ENCODE measurements at regions not wholly inside any gene's neighbourhood (a gene's known extent, or its start where the extent isn't known, plus 50 kb on each side); places are given as distances from the start of the nearest gene placed in this dataset.

DNA sequence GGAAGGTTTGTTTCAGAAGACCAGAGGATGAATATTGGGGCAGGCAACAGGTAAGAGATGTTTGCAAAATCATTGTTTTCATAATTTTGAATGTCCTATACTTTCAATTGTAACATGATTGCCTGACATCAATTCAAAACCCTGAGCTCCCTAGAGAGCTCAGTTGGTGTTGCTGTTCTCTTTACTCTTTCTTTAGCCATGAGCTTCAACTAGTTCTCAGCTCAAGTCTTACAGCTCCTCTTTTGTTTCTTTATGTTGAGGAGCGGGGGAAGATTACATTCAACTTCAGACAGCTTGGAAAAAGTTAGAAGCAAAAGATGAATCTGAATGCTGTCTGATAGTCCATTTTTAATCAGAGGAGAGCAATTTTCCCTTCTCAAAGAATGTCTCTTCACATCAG lies 144.8 kb upstream of the TACR1 start:
- no peaks in the 10 kb centered on the region for H3K79me2 ChIP-seq (replicated peaks; ENCODE audit: insufficient read depth)
- H3K4me2 ChIP-seq, result peak overlapping the region; percentile 13; the same call in 1 of the 2 replicates
- H3F3A ChIP-seq (replicated peaks; ENCODE audit: low read depth), result no peaks in the 10 kb centered on the region
- DNase-seq (ENCODE audit: low spot score) (no peak), ATAC-seq (peak; percentile 55)
- H4K20me1 ChIP-seq (replicated peaks; ENCODE audit: insufficient read depth), result no peaks in the 10 kb centered on the region
- H3K4me1 ChIP-seq (ENCODE audit: insufficient read depth), result peaks cover 22% of the 10 kb centered on the region
- no peaks in the 10 kb centered on the region for H3K36me3 ChIP-seq (ENCODE audit: insufficient read depth)
- no peaks in the 10 kb centered on the region for H3K36me3 Mint-ChIP-seq (ENCODE audit: low read depth)
- no peak overlapping the region for H3K27ac Mint-ChIP-seq
- H3K27me3 ChIP-seq (ENCODE audit: insufficient read depth), result no peaks in the 10 kb centered on the region
- H3K9me3 Mint-ChIP-seq, result no peaks in the 10 kb centered on the region
- peaks cover 21% of the 10 kb centered on the region for H3K4me1 Mint-ChIP-seq
- no peak for TF ChIP-seq POLR2AphosphoS5 (IDR thresholded peaks at IDR 0.05; ENCODE audit: low read depth)
- TF ChIP-seq JUNB (IDR thresholded peaks at IDR 0.05; ENCODE audit: unreplicated experiment), result no peak
- TF ChIP-seq, protein P1, sequence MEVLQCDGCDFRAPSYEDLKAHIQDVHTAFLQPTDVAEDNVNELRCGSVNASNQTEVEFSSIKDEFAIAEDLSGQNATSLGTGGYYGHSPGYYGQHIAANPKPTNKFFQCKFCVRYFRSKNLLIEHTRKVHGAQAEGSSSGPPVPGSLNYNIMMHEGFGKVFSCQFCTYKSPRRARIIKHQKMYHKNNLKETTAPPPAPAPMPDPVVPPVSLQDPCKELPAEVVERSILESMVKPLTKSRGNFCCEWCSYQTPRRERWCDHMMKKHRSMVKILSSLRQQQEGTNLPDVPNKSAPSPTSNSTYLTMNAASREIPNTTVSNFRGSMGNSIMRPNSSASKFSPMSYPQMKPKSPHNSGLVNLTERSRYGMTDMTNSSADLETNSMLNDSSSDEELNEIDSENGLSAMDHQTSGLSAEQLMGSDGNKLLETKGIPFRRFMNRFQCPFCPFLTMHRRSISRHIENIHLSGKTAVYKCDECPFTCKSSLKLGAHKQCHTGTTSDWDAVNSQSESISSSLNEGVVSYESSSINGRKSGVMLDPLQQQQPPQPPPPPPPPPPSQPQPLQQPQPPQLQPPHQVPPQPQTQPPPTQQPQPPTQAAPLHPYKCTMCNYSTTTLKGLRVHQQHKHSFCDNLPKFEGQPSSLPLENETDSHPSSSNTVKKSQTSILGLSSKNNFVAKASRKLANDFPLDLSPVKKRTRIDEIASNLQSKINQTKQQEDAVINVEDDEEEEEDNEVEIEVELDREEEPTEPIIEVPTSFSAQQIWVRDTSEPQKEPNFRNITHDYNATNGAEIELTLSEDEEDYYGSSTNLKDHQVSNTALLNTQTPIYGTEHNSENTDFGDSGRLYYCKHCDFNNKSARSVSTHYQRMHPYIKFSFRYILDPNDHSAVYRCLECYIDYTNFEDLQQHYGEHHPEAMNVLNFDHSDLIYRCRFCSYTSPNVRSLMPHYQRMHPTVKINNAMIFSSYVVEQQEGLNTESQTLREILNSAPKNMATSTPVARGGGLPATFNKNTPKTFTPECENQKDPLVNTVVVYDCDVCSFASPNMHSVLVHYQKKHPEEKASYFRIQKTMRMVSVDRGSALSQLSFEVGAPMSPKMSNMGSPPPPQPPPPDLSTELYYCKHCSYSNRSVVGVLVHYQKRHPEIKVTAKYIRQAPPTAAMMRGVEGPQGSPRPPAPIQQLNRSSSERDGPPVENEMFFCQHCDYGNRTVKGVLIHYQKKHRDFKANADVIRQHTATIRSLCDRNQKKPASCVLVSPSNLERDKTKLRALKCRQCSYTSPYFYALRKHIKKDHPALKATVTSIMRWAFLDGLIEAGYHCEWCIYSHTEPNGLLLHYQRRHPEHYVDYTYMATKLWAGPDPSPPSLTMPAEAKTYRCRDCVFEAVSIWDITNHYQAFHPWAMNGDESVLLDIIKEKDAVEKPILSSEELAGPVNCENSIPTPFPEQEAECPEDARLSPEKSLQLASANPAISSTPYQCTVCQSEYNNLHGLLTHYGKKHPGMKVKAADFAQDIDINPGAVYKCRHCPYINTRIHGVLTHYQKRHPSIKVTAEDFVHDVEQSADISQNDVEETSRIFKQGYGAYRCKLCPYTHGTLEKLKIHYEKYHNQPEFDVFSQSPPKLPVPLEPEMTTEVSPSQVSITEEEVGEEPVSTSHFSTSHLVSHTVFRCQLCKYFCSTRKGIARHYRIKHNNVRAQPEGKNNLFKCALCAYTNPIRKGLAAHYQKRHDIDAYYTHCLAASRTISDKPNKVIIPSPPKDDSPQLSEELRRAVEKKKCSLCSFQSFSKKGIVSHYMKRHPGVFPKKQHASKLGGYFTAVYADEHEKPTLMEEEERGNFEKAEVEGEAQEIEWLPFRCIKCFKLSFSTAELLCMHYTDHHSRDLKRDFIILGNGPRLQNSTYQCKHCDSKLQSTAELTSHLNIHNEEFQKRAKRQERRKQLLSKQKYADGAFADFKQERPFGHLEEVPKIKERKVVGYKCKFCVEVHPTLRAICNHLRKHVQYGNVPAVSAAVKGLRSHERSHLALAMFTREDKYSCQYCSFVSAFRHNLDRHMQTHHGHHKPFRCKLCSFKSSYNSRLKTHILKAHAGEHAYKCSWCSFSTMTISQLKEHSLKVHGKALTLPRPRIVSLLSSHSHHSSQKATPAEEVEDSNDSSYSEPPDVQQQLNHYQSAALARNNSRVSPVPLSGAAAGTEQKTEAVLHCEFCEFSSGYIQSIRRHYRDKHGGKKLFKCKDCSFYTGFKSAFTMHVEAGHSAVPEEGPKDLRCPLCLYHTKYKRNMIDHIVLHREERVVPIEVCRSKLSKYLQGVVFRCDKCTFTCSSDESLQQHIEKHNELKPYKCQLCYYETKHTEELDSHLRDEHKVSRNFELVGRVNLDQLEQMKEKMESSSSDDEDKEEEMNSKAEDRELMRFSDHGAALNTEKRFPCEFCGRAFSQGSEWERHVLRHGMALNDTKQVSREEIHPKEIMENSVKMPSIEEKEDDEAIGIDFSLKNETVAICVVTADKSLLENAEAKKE (CRISPR knock-in tag; IDR thresholded peaks at IDR 0.05), result 0 out of 2 replicates have a peak, but pooled peaks have one; percentile 4
- H3K27me3 Mint-ChIP-seq (ENCODE audit: insufficient read depth, low read depth, poor library complexity), result peaks cover 2% of the 10 kb centered on the region
- no peaks in the 10 kb centered on the region; the same call in 1 of the 2 replicates for H3K9me2 ChIP-seq (ENCODE audit: insufficient read depth)
- H3K27ac ChIP-seq (ENCODE audit: low read depth), result no peak overlapping the region
- H3K4me3 Mint-ChIP-seq, result no peak overlapping the region
- no peak overlapping the region for H3K4me3 ChIP-seq
- peak overlapping the region; percentile 19; the same call in 1 of the 2 replicates for H2AFZ ChIP-seq

GRCh38 chr2:75342504-75343175 lies 143.3 kb upstream of the TACR1 start:
- Histone ChIP-seq H3K4me1 (ENCODE audit: insufficient read depth) (peaks cover 36% of the 10 kb centered on the region), H3K4me3 (no peak overlapping the region), H3K79me2 (replicated peaks; ENCODE audit: insufficient read depth) (no peaks in the 10 kb centered on the region), H3K4me2 (no peak overlapping the region), H3K27me3 (ENCODE audit: insufficient read depth) (no peaks in the 10 kb centered on the region), H3K9me2 (ENCODE audit: insufficient read depth) (no peaks in the 10 kb centered on the region; the same call in 1 of the 2 replicates), H3K36me3 (ENCODE audit: insufficient read depth) (no peaks in the 10 kb centered on the region), H2AFZ (no peak overlapping the region), H3K27ac (ENCODE audit: low read depth) (no peak overlapping the region), H3F3A (replicated peaks; ENCODE audit: low read depth) (no peaks in the 10 kb centered on the region), H4K20me1 (replicated peaks; ENCODE audit: insufficient read depth) (no peaks in the 10 kb centered on the region)
- ATAC-seq, result no peak
- DNase-seq (ENCODE audit: low spot score), result no peak
- no peak overlapping the region for H3K27ac Mint-ChIP-seq
- no peaks in the 10 kb centered on the region for H3K36me3 Mint-ChIP-seq (ENCODE audit: low read depth)
- H3K27me3 Mint-ChIP-seq (ENCODE audit: insufficient read depth, low read depth, poor library complexity), result peaks cover 3% of the 10 kb centered on the region
- peaks cover 31% of the 10 kb centered on the region for H3K4me1 Mint-ChIP-seq
- no peak overlapping the region for H3K4me3 Mint-ChIP-seq
- H3K9me3 Mint-ChIP-seq, result no peaks in the 10 kb centered on the region
- TF ChIP-seq ZNF114 (CRISPR knock-in tag; IDR thresholded peaks at IDR 0.05) (no peak), EZH2 (IDR thresholded peaks at IDR 0.05; ENCODE audit: low read depth, unreplicated experiment) (no peak), CTCF (conservative IDR thresholded peaks at IDR 0.05; ENCODE audit: low read depth in 2 of 2) (no peak)

Measured in GM23338 (cell line).